GM19324 (cell line): ENCODE measurements at regions not wholly inside any gene's neighbourhood (a gene's known extent, or its start where the extent isn't known, plus 50 kb on each side); places are given as distances from the start of the nearest gene placed in this dataset.
"Not testable (repeated sequence)": the region's sequence is repeated elsewhere in the genome, so short reads cannot be mapped to it uniquely, and the experiment has no call there.

Experiments
- ATAC-seq: cut with Tn5 transposase; IDR thresholded peaks from one replicate; pipeline ENCODE4 v1.9.1; 2021; ENCODE audit warnings: mild to moderate bottlenecking, moderate library complexity; ENCODE audit not compliant: unreplicated experiment, low FRiP score

- no peak for ATAC-seq
Observed at GRCh38 chr2:106267997-106268396, 73.9 kb upstream of the UXS1 start.

- no peak for ATAC-seq
Observed at GRCh38 chr2:106261871-106262321, 67.8 kb upstream of the UXS1 start.

GRCh38 chr2:106258859-106259258 is 64.8 kb upstream of the UXS1 start:
- ATAC-seq, result not testable (repeated sequence)

- no peak for ATAC-seq
Observed at GRCh38 chr2:106257830-106258229, 63.7 kb upstream of the UXS1 start.

GRCh38 chr2:106257135-106257534 is 63.0 kb upstream of the UXS1 start:
- ATAC-seq, result no peak

- not testable (repeated sequence) for ATAC-seq
Observed at GRCh38 chr2:106249157-106249828, 55.2 kb upstream of the UXS1 start.

- not testable (repeated sequence) for ATAC-seq
Observed at GRCh38 chr2:106248548-106249151, 54.5 kb upstream of the UXS1 start.
